Epidermal melanocyte (primary cell): ENCODE measurements at regions not wholly inside any gene's neighbourhood (a gene's known extent, or its start where the extent isn't known, plus 50 kb on each side); places are given as distances from the start of the nearest gene placed in this dataset.

Experiments used
- DNase-seq: peaks from one replicate; pipeline ENCODE4 v3.0.0; 2011; ENCODE audit warnings: low spot score; ENCODE audit not compliant: insufficient read length

- no peak for DNase-seq
These were observed 448.9 kb upstream of the ETAA1 start for GRCh38 chr2:66948234-66948633.

GRCh38 chr2:66957198-66957597 is 439.9 kb upstream of the ETAA1 start:
- DNase-seq, result no peak

DNA sequence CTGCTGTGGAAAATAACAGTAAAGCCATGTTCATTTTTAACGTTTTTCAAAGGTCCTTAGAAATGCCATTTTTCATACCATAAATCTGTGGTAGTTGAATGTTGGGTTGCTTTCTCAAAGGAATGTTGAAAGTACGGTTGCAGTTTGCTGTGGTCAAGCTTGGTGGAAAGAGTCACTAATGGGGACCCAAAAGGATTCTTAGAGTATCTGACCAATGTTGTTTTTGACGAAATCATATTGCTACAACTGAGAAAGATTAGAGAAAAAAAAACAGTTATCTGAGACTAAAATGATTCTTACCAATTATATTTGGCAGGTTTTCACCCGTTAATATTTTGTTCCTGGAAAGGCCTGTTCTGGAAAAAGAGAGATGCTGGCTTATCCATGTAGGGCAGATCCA is 439.5 kb upstream of the ETAA1 start:
- no peak for DNase-seq

DNA sequence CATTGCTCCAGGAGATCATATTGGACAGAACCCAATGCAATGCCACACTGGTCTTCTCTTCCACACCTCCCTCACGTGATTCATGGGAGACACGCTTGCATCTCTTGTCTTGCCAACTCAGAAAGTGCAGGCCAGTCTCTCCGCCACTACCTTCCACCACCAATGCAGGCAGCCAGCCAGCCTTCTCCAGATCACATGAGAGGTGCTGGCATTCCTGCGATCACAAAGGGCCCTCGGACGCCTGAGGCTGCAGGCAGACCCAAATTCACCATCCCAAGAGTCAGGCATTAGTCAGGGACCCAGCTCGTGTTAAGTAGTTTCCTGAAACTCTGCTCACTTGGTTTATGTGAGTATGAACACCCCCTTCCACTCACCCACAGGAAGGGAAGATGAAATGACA is 437.0 kb upstream of the ETAA1 start:
- no peak for DNase-seq

GRCh38 chr2:66962716-66963115 is 434.4 kb upstream of the ETAA1 start:
- no peak for DNase-seq

GRCh38 chr2:66966631-66967030 is 430.5 kb upstream of the ETAA1 start:
- no peak for DNase-seq

GRCh38 chr2:66968946-66969345 is 428.2 kb upstream of the ETAA1 start:
- no peak for DNase-seq

DNA sequence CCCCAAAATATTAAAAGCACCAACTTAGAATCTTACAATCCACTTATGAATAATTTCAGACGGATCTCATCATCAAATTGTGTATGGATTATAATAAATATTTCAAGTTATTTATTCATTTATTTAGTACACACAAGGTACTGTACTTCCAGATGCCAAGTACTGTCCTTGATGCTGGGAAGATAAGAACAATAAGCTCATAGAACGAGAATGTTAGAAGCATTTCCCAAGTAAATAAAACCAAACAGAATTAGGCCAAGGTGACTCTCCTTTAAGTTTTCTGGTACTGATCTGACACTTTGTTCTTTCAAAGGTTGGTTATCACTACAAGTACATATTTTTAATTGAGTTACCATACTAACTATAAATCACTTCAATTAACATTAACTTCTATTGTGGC is 416.1 kb upstream of the ETAA1 start:
- DNase-seq, result no peak

DNA sequence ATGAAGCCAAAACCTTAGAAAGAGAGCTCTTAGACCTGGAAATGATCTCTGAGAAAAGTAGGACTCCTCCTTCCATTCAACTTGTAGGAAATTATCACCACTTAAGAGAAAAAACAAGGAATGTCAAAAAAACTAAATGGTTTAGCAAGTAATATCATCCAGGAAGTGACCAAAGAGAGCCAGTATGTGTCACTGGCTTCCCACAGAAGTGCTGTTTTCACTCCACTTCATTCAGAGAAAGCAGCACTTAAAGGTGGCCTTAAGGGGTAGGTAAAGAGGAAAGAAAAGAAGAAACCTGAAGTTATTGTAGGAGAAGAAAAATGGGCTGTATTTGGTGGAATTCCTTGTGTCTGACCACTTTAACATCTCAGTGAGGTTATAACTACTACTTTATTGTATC is 414.4 kb upstream of the ETAA1 start:
- no peak for DNase-seq

DNA sequence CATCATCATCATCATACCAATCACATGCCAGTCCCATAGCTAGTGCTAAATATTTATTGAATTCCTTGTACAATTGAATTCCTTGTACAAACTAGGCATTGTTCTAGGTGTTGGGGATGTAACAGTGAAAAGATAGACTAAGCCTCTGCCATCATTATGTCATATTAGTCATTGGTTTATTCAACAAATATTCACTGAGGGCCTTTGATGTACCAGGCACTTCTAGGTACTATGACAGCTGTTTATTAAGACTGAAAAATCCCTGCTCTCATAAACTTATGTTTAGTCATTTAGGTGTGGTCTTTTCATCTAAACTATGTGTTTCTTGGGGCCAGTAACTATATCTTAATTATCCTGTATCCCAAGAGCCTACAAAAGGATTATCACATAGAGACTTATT is 412.3 kb upstream of the ETAA1 start:
- no peak for DNase-seq

DNA sequence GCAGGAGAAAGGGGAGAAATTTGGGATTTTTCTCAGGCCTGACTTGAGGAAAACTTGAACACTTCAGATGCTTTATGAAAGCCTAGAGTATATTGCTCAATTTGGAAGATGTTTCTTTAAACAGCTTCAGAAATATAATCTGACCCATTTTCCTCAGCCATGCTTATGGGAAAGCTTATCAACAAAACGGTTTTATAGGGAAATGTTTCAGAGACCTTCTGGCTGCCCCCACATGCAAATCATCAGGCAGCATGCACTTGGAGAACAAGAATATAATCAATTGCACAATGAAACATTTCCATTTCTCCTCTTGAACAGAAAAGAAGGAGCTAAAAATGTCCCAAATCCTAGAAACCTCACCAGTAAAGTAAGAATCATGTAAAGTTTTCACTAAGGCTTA is 411.2 kb upstream of the ETAA1 start:
- DNase-seq, result no peak

DNA sequence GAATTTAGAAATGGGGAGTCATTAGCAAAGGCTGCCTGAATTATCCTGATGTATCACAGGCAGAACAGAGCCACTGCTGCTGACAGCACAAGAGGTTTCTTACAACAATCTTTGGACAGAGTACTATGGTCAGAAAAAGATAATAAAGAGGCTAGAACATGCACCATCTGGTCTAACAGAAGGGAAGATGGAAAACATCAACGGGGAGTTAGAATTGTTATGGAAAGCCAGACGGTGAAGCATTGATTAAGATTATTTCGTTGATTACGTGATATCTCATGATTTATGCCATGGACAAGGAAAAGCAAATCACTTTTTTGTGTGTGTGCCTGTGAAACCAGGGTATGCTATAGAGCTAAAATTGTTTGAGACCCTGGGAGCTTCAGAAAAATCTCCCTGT is 409.4 kb upstream of the ETAA1 start:
- no peak for DNase-seq

GRCh38 chr2:66994654-66995053 is 402.5 kb upstream of the ETAA1 start:
- no peak for DNase-seq

DNA sequence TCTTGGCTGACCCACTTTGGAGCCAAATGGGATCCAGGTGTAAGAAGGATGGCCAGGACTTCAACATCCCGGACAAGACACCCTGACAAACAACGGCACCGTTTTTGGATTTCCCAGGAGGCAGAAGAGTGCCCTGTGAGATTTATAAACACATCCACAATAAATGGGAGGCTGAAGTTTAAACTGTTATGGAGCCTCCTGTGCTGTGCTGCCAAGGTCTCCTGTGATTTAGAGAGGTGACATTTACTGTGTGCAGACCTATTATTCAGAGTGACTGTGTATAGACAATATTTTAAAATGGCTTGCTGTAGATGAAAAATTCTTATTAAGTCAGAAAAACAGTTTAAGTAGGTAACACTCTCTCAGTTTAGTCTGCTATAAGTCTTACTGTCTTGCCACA is 401.5 kb upstream of the ETAA1 start:
- no peak for DNase-seq

GRCh38 chr2:67002618-67003371 is 394.3 kb upstream of the ETAA1 start:
- DNase-seq, result no peak

GRCh38 chr2:67006373-67006960 is 390.7 kb upstream of the ETAA1 start:
- no peak for DNase-seq

- no peak for DNase-seq
These were observed 389.0 kb upstream of the ETAA1 start for GRCh38 chr2:67008155-67008554.

GRCh38 chr2:67012165-67012564 is 385.0 kb upstream of the ETAA1 start:
- DNase-seq, result no peak

GRCh38 chr2:67013821-67014220 is 383.3 kb upstream of the ETAA1 start:
- DNase-seq, result no peak

GRCh38 chr2:67015681-67016080 is 381.5 kb upstream of the ETAA1 start:
- DNase-seq, result no peak

DNA sequence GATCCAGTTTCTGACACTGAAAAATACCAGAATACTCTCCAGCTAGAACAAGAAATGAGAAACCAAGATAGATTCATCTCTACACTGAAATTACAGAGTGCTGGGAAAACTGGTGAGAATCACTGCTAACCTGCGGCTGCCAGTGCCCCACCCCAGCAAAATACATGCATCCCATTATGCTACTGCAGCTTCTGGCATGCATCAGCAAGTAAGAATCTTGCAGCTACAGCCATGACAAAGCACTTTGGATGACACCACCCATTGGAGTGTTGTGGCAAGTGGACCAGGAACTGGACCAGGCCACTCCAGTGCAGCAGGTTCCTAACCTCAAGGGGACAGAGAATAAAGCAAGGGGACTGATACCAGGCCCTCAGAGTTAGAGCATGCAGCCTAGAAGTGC is 378.8 kb upstream of the ETAA1 start:
- no peak for DNase-seq

DNA sequence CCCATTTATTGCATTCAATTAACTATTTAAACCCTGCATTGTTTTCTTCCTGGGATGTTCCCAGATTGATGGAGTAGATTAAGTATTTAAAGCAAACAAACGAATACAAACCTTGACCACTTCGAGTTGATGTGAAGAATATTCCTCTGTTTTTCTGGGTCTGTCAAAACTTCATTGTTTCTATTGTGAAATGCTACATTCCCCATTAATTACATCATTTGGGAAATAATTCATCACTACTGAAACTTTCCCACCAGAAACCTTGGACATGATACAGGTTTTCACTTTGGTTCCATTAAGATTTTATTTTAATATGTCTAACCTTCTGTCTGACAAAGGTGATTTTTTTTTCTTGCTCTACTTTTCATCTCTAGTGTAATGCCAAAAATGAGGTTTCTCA is 365.1 kb upstream of the ETAA1 start:
- no peak for DNase-seq

DNA sequence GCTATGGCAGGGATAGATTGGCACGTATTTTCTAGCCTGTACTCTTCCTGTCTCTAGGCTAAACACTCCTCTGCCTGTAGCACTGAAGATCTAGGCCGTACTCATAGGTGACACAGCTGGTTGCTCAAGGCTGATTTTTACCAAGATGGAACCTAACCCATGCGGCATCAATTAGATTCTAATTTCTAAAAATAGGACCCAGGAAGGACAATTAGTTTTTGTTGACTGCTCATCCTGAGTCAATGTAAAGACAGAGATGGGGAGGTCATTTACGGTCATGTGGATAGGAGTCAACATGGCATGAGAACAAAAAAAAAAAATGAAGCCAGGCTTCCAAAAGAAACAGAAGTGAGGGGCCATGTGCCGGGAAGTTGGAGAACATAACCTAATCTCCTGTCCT is 360.7 kb upstream of the ETAA1 start:
- no peak for DNase-seq
